WTC11 (cell line): ENCODE measurements at regions not wholly inside any gene's neighbourhood (a gene's known extent, or its start where the extent isn't known, plus 50 kb on each side); places are given as distances from the start of the nearest gene placed in this dataset.

ENCODE experiments used
- NR2C2 ChIP-seq: sonication (generic); formaldehyde crosslinking; IDR thresholded peaks from 2 replicates; pipeline ENCODE4 v1.8.0; 2022; ENCODE audit warnings: mild to moderate bottlenecking, missing genetic modification reagents
- ZNF671 ChIP-seq: fragments of 250-450 bp; sonication (Bioruptor Pico); IDR thresholded peaks from 2 replicates; pipeline ENCODE4 v1.8.0; 2021; ENCODE audit warnings: mild to moderate bottlenecking

GRCh38 chr5:119795768-119796167 lies 166.4 kb downstream of the FAM170A start:
- TF ChIP-seq ZNF671 (CRISPR knock-in tag) (no peak), NR2C2 (no peak)
